Cerebellar cortex (tissue), 1 donor: ENCODE measurements at regions not wholly inside any gene's neighbourhood (a gene's known extent, or its start where the extent isn't known, plus 50 kb on each side); places are given as distances from the start of the nearest gene placed in this dataset.

Source experiments
- DNase-seq: peaks from one replicate; pipeline ENCODE4 v3.0.0-alpha.2; 2015; ENCODE audit warnings: low spot score

- DNase-seq, result no peak
Observed at GRCh38 chr5:54679686-54680085, 162.1 kb downstream of the SNX18 start.

DNA sequence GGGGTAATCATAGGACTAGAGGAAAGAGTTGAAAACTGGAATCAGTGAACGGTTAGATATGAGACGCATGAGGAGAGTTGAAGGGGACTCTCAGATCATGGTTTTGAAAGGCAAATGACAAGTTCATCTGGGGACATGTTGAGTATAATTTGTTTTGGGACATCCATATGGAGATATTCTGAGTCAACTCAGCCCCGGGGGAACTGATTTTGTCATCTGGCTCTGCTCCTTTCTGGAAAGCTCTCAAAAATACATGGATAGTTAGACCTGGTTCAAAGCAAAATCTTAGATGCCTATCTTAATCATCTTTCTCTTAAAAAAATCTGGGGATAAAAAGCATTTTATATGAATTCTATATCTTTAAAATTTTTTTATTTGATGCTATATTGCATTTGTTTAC is 161.2 kb downstream of the SNX18 start:
- DNase-seq, result peak; percentile 50

DNA sequence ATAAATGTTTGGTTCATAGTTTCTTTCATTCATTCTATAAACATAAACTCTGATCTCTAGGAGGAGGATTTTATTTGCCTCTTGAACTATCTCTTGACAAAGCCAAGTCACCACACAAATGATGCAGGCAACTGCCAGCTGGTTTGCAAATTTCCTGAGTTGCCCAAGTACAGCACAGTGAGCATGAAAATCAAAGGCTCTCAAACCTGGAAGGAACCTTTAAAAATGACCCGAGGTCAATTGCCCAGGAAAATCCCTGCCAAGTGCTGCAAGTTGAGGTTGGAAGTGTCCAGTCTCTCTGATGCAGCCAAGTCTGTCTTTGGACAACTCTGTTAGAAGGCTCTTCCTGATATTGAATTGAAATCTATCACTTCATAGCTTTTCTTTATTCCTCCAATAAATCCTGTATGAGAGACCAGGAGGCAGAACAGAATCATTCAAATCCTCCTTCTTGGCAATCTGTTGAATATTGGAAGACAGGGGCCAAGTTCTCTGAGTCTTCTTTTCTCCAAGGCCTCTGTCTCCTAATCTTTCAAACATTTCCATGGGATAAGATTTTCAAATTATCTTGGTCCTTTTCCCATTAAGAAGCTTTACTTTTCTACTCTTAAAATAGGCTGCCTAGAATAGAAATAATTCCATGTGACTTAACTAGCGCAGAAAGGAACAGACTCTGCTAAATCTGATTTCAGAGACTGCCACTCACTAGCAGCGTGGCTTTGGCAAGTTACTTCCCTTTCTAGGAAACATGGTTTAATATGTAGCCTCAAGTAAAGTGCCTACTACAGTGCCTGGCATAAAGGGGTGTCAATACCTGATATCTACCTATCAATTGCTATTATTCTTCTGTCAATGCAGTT is 159.2 kb downstream of the SNX18 start:
- peak; percentile 9 for DNase-seq

GRCh38 chr5:54673523-54674225 is 156.1 kb downstream of the SNX18 start:
- DNase-seq, result no peak

GRCh38 chr5:54672871-54673270 is 155.3 kb downstream of the SNX18 start:
- DNase-seq, result no peak

DNA sequence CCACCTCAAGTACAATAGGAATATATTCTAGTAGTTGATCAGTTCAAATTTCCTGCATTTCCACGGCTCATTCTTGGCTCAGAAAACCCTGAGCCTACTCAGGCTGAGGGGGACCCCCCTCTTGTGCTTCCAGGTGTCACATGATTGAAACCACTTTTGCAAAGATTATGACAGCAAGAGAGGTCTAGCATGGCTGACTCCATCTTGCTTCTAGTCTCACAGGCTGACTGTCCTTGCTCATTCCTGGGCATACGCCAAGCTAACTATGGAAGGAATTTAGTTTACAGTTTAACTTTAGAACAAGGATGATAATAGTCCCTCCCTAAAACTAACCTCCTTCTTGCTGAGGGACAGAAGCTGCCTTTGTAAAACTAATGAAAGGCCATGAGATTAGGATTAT is 154.1 kb downstream of the SNX18 start:
- DNase-seq, result no peak

DNA sequence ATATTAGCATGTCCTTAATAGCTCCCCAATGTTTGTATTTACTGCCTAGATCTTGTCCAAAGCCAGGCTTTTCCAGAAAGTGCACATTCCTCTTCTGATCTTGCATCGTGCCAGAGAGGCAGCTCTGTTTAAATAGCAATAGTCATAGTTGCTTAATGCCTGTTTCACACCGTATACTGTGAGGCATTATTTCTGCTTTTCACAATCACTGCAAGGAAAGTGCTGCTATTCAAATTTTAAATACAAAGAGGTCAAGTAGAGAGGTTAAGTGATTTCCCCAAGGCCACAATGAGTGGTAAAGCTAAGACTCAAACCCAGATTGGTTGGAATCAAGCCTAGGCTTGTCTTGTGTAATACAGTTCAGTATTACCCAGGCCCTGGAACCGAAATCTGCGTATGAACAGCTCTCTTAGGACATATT is 153.6 kb downstream of the SNX18 start:
- DNase-seq, result no peak

DNA sequence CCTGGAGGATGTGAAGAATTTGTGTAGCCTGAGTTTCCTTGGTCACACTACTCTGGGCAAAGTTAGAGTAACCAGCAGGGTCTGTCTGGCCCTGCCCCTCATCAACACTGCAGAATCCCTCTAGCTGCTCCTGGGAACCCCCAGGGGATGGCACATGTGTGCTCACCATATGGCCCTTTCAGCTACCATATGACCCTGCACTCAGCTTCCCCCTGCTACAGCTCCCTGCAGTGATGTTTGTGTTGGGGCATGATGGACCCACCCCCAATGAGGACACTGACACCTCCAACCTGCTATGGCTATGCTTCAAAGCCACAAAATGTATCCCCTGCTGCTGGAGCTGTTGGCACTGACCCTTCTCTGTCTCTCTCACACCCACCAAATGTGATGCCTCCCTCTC is 152.7 kb downstream of the SNX18 start:
- no peak for DNase-seq

DNA sequence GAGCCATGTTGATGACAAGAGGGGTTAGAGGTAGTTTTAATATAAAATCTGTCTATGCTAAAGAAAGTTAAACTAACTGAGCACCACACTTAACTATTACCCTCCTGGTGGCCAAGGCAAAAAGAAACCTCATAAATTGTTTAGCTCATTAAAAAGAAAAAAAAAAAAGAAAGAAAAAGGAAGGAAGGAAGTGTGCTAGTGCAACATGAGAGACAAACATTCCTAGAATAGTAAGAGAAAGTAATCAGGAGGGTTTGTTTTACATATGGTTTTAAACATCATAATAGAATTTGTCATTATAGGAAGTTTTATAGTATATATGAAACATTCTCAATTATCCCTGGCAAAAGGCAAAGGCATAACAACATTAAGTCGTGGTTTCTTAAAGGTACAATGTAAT is 152.3 kb downstream of the SNX18 start:
- no peak for DNase-seq

DNA sequence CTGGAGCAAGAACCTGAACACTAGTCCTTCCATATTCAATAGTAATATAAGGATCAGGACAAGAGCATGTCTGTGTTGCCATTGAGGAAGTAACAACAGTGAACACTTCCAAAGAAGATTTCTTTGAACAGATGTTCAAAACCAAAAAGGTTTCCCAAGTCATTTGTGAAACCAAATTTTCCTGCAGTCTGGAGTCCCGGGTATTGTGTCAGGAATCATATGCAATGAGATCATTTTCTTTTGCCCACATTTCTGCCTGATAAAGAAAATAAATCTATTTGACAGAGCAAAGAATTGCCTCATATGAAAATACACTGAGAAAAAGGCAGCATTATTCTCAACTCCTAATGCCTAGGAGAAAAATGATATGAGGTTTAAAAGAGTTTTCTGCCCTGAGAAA is 151.7 kb downstream of the SNX18 start:
- DNase-seq, result no peak

DNA sequence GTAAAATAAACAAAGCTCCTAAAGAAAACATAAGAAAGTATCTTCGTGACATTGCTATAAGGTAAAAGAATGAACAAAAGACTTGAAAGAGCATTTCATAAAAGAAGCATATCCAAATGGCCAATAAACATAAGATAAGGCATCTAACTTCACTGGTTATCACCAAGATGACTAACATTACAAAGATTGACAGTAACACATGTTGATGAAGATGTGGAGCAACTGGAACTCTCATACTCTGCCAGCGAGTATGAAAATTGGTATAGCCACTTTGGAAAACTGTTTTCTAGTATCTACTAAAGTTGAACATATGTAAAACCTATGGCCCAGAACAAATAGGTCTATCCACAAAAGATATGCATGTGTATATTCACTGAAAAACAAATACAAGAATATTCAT is 150.5 kb downstream of the SNX18 start:
- no peak for DNase-seq

DNA sequence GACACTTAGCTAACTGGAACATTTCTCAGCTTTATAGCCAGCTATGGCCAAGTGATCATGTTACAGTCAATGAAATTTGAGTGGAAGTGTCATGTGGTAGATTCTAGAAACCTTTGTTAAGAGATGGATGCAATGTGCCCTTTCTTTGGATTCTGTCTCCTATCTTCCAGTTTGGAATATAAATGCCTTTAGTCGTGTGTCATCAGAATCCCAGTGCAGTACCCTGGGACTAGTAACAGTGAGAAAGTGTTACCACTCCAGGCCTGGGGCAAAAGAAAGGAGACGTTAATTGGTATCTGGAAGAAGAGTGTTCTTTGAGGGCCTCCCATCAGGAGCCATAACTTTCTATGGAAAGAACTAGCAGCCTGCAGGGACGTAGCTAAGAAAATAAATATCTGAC is 149.6 kb downstream of the SNX18 start:
- no peak for DNase-seq

GRCh38 chr5:54663866-54664265 is 146.3 kb downstream of the SNX18 start:
- DNase-seq, result no peak

- DNase-seq, result no peak
Observed at GRCh38 chr5:54661111-54661510, 143.6 kb downstream of the SNX18 start.

DNA sequence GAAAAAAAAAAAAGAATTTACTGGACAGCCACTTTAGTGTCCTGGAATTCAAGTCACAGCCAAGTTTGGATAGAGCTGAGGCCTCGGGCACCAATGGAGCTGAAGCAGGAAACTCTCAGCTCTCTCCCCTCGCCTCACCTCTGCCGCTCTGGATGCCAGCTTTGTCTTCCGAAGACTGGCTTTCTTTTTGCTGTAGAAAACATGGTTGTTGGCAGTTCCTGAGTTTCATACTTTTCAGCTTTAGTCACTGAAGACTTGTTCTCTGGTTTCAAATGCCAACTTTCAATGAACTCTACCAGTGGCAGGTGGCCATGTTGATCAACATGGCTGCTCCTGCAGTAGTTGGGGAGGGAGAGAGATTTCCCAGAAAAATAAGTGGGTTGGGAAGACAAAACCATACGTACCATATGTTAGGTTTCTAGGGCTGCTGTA is 142.2 kb downstream of the SNX18 start:
- DNase-seq, result no peak

DNA sequence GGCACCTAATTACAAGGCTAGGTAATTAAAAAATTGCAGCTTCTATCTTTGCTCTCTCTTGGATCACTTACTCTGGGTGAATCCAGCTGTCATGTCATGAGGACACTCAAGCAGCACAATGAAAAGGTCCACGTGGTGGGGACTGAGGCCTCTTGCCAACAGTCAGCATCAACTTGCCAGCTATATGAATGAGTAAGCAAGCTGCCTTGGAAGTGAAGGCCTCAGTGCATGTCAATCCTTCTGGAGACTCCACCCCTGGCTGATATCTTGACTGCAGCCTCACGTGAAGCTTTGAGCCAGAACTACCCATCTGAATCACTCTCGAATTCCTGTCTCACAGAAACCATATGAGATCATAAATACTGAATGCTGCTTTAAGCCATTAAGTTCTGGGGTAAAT is 140.5 kb downstream of the SNX18 start:
- DNase-seq, result no peak

GRCh38 chr5:54656261-54656728 is 138.7 kb downstream of the SNX18 start:
- no peak for DNase-seq

GRCh38 chr5:54655761-54656160 is 138.2 kb downstream of the SNX18 start:
- DNase-seq, result no peak

DNA sequence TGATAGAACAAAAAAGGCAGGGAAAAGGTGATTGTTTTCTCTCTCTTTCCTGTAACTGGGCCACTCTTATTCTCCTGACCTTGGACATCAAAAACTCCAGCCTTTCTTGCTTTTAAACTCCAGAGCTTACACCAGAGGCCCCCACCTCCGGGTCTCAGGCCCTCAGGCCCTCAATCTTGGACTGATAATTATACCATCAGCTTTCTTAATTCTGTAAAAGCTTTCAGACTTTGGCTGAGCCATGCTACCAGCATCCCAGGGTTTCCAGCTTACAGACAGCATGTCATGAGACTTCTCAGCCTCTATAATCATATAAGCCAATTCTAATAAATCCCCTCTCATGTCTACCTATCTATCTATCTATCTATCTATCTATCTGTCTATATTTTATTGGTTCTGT is 137.7 kb downstream of the SNX18 start:
- DNase-seq, result no peak

DNA sequence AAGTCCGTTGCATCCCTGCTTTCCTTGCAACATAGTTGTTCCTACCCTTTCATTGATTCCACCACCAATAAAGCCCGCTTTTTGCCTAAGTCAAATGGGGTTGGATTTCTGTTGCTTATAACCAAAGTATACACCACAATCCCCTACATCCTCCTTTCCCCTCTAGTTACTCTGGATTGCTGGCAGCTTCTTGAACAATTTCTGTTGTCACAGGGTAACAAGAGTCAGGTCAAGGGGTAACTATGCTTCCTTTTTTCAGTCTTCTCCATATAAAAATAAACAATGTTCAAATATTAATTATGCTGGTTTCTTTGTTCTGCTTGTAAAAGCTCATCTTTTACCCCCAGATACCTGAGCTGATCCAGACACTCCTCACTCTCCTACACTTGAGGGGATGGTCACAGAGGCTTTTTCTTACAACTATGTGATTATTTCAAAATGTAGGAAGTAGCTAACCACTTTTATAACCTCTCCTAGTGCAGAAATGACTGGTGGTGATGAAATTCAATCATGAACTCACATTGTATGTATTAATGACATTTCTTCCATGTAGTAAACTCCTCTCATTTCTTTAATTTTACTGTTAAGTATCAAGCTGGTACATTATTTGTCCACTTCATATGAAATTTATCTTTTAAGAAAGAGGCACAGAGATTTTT is 136.5 kb downstream of the SNX18 start:
- no peak for DNase-seq

DNA sequence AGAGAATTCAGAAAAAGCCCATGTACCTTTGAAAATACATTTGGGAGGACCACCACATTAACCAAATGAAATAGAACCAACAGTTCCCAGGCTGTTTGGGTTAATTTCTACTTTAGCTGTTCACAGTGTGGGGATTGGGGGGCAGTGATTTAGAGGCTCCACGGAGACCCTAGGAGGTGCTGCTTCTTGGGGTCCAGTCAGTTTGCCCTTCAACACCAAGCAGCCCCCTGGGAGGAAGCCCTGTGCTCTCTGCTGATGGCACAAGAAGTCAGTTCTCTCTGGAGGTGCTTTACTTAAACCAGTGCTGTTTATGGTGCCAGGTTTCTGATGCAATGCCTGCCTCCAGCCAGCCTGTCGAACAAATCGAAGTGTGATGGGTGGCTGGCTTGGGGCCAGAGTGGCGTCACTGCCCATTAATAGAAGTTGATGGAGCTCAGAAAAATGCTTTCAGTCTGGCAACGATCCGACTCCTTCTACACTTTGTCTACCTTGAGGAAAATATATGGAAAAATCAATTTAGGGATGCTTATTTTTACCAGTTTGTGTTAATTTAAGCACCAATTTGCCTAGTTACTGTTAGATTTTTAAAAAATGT is 134.0 kb downstream of the SNX18 start:
- DNase-seq, result peak; percentile 11

DNA sequence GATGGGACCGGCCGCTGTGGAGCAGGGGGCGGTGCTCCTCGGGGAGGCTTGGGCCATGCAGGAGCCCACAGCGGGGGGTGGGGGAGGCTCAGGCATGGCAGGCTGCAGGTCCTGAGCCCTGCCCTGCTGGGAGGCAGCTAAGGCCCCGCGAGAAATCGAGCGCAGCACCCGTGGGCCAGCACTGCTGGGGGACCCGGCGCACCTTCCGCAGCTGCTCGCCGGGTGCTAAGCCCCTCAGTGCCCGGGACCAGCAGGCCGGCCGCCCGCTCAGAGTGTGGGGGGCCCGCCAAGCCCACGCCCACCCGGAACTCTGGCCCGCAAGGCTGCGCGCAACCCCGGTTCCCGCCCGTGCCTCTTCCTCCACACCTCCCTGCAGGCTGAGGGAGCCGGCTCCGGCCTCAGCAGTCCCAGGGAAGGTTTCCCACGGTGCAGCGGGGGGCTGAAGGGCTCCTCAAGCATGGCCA is 131.5 kb downstream of the SNX18 start:
- DNase-seq, result no peak
